ENCODE measurements at regions not wholly inside any gene's neighbourhood (a gene's known extent, or its start where the extent isn't known, plus 50 kb on each side); places are given as distances from the start of the nearest gene placed in this dataset.

DNA sequence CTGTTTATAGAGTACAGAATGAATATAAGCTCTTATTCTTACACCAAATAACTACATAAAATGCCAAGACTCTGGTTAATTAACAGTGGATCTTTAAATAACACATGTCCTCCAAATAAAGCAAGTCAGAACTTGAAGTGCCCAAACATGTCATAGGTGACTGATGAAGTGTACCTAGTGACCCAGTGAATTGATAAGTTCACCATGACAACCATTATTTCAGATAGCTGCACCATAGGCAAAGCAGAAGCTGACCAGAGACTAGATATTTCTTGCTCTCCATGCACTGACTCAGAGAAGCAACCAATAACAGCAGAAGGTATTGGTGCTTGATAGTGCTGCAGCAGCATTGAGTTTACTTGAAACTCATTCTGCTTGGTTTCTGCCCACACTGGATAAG, 192.1 kb downstream of the DUSP10 start:
- TF ChIP-seq GATA2 (IDR thresholded peaks at IDR 0.05; ENCODE audit: low read depth, low read length) (no peak), GATA3 (IDR thresholded peaks at IDR 0.05; ENCODE audit: low read depth, low read length) (no peak)

All from SH-SY5Y (cell line).